ACHN (cell line): ENCODE measurements at regions not wholly inside any gene's neighbourhood (a gene's known extent, or its start where the extent isn't known, plus 50 kb on each side); places are given as distances from the start of the nearest gene placed in this dataset.
"Not testable (repeated sequence)": the region's sequence is repeated elsewhere in the genome, so short reads cannot be mapped to it uniquely, and the experiment has no call there.

Source experiments
- DNase-seq: peaks from one replicate; pipeline ENCODE4 v3.0.0-alpha.2; 2015
- in situ Hi-C: cut with HindIII; loops from 2 replicates; pipeline ENCODE4 v1.10.0; 2017; ENCODE audit warnings: low sequenced_read_pairs, low pct_ligation_motif_present, low pct_unique_long_range_greater_than_20kb

DNA sequence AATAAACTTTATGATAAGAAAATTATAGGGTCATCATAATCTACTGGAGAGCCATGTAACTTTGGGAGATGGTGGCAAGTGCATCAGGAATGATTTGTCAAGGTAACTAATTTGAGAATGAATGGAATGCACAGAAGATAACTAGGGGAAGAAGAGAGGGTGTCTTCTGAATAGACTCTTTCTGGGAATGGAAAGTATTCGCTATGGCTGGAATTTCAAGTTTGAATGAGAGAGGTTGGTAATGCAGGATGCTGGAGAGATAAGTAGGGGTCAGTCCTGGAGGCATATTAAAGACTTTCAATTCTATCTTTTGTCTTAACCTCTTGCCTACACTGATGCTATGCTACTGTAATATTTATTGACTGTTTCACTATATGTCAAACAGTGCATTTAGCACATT lies 714.2 kb downstream of the CETN3 start:
- in situ Hi-C loops: no loop called here
- no peak for DNase-seq

DNA sequence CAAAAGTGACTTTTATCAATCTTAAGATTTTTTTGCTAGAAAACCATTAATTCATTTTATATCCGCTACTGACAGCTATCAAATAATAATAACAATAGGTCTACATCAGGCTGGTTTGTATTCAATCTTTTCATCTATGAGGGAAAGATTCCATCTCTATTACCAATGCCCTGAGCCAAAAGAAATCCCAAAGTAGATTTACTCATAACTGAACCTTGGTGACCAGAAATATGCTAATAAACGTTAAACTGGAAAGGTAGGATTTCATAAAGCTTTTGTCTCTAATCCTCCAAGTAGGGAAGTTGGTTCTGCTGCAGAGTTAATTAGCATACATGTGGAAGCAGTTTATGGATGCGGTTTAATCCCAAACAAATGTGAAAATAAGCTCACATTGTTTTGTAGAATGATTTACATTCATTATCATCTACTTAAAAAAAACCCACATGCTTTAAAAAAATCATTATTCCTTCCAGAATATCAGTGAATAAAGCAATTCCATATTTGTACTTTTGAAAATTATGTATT lies 715.5 kb downstream of the CETN3 start:
- no peak for DNase-seq
- in situ Hi-C loops: no loop called here

DNA sequence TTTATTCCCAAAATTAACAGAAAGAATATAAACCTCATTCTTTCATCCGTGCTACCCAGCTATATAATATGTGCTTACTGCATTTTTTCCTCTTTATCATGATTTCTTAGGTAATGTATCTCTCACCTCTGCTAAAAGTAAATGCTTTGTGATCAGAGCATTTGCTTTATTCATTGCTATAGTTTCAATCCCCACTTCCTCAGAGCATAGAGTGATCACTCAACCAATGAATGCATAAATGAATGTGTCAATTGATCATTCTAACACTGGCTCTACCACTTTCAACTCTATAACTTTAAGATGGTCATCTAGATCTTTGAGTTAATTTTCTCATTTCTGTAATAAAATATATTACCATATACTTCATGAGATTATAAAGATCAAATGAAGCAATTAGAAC lies 719.2 kb downstream of the CETN3 start:
- DNase-seq: no peak
- in situ Hi-C loops: no loop called here

DNA sequence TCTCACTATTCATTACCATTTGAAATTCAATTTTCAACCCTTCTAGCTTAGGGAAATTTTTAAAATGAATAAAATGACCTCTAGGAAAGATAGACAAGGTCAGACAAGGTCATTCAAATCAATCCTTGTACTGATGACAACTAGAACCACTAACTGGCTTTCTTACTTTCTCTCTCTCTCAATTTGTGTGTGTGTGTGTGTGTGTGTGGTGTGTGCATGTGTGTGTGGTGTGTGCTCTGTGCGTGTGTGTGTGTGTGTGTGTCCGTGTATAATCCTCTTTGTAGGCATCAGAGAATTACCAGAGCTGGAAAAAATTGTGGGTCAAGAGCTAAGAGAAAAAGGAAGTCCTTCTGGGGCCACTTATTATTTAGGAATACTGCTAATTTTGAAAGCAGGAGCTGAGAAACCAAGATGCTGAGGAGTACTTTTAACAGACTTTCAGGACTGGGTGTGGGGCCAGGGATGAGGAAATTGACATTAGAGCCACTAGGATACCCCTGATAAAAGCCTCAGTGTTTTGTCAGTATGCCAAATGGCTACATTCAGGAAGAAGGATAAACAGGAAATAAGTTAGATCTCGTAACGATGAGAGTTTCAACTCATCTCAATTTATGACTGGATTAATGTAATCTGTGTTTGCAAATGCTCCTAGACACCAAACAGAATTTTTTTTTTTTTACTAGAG lies 723.3 kb downstream of the CETN3 start:
- in situ Hi-C loops: no loop called here
- DNase-seq: no peak

DNA sequence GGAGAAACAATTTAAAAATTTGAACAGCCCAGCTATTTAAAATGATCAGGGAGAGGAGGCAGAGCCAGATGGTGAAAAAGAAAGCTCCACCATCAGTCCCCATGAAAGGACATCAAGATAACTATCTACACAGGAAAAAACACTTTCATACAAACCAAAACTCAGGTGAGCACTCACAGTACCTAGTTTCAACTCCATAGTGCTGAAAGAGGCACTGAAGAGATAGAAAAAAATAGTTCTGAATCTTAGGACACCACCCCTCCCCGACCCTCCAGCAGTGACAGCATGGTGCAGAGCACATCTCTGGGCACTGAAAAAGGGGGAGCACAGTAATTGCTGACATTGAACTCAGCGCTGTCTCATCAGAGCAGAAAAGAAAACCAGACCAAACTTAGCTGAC lies 732.9 kb downstream of the CETN3 start:
- DNase-seq: no peak
- in situ Hi-C loops: no loop called here

DNA sequence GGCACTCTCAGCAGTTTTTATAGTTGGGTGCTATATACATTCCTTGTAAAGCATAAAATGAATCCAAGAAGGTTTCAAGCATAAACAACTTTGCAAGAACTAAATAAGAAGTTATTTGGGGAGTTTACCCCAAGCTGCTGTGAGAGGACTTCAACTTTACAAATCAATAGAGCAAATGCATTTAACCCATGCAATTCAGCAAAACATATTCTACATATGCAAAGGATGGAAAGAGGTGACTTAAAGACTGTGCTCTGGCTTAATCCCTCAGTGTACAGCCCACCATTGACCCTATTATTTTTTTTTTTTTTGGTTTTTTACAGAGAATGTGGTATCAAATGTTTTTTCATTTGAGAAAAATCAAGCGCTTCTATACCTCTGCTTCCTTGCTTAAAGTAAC lies 736.5 kb downstream of the CETN3 start:
- in situ Hi-C loops: no loop called here
- DNase-seq: no peak

DNA sequence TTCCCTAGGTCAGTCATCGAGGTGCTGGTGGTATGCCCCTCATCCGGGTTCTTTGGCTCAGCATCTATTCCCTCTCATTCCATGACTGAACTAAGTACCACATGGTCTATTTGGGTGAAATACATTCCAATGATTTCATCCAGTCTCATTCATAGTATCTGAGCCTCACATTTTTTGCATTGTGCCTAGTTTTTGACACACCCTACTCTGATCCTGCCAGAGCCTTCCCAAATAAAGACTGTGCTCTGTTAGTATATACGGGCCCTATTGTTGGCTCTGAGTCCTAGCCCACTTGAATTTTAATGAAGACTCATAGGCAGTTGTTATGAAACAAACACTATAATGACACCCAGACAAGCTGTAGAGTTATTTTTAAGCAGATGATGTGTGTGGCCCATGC lies 740.7 kb downstream of the CETN3 start:
- in situ Hi-C loops: no loop called here

DNA sequence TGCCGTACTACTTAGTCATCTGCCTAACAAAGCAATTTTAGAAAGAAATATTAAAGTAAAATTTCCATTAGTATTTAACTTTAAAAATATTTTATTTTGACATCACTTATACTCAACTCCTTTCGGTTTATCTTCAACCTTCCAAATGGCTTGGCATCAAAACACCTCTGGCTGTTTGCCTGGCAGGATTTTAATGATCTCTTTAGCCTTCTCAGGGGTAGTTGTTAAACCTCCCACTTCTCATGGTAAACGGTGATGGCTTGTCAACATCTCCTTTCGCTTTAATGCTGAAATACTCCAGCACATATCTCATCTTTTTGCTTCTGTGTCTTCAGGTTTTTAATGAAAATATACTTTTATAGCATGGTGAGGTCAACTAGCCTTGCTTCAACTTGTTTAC lies 747.1 kb downstream of the CETN3 start:
- DNase-seq: no peak
- in situ Hi-C loops: no loop called here

More for the DNA sequence above, 740.7 kb downstream of the CETN3 start:
- DNase-seq: no peak

DNA sequence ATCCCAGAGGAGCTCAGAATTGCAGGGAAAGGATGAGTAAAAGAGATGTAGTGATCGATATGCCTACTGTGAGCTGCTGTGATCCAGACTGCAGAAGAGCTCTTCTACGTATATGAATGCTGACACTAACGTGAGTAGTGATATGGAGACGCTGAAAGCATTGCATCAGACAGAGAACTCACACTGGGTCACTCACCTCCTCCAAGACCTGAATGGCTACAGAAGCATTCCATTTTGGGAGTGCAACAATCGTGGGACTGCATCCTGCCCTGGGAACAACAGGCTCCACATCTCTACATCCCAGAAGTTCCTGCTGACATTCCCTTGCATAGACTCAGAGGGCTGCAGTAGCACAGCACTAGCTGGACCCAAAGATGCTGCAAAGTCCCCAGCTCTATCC lies 755.9 kb upstream of the MEF2C start:
- DNase-seq: no peak
- in situ Hi-C loops: no loop called here

DNA sequence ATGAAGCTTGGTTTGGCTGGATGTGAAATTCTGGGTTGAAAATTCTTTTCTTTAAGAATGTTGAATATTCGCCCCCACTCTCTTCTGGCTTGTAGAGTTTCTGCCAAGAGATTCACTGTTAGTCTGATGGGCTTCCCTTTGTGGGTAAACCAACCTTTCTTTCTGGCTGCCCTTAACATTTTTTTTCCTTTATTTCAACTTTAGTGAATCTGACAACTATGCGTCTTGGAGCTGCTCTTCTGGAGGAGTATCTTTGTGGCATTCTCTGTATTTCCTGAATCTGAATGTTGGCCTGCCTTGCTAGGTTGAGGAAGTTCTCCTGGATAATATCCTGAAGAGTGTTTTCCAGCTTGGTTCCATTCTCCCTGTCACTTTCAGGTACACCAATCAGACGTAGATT lies 751.2 kb upstream of the MEF2C start:
- in situ Hi-C loops, DNase-seq: not testable (repeated sequence)

DNA sequence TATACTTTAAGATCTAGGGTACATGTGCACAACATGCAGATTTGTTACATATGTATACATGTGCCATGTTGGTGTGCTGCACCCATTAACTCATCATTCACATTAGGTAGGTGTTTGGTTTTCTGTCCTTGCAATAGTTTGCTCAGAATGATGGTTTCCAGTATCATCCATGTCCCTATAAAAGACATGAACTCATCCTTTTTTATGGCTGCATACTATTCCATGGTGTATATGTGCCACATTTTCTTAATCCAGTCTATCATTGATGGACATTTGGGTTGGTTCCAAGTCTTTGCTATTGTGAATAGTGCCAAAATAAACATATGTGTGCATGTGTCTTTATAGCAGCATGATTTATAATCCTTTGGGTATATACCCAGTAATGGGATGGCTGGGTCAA lies 747.1 kb upstream of the MEF2C start:
- DNase-seq, in situ Hi-C loops: not testable (repeated sequence)

DNA sequence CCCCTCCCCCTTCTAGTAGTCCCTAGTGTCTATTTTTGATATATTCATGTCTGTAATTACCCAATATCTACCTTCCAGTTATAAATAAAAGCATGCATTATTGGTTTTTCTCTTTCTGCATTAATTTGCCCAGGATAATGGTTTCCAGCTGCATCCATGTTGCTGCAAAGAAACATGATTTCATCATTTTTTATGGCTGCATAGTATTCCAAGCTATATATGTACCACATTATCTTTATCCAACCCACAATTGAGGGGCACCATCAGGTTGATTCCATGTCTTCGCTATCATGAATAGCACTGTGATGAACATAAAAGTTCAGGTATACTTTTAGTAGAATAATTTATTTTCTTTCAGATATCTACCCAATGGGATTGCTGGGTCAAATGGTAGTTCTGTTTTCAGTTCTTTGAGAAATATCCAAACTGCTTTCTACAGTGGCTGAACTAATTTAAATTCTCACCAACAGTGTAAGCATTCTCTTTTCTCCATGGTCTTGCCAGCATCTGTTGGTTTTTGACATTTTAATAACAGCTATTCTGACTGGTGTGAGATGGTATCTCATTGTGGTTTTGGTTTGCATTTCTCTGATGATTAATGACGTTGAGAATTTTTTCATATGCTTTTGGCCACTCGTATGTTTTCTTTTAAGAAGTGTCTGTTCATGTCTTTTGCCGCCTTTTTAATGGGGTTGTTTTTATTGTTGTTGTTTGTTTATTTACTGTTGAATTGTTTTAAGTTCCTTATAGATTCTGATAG lies 746.1 kb upstream of the MEF2C start:
- DNase-seq: no peak
- in situ Hi-C loops: no loop called here

DNA sequence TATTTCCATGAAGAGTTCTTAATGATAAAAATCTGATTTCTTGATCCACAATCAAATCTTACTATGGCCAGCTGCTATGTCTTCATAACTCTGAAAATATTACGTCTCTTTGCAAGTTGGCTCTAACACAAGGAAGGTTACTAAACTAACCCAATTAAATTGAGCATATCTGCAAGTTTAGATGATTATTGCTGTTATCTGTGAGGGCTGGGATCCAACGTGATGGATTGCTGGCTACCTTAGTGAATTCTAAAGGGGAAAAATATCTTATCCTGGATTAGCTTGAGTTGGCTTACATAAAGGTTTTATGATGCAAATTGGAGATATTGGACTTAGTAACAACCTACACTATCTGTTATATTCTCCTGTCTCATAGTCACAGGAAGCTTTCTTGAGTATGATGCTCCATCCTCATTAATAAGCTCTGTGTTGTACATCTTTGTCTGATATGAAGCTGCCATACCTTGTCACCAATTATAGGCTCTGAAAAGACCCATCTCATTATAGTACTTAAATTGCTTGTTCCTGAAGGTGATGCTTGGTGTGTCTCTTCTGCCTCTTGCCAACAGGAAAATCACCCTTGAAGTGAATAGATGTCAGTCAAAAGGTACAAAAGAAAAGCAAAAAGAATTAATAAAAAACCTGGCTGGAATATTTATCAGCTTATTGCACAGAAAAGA lies 733.0 kb upstream of the MEF2C start:
- DNase-seq: no peak
- in situ Hi-C loops: no loop called here

DNA sequence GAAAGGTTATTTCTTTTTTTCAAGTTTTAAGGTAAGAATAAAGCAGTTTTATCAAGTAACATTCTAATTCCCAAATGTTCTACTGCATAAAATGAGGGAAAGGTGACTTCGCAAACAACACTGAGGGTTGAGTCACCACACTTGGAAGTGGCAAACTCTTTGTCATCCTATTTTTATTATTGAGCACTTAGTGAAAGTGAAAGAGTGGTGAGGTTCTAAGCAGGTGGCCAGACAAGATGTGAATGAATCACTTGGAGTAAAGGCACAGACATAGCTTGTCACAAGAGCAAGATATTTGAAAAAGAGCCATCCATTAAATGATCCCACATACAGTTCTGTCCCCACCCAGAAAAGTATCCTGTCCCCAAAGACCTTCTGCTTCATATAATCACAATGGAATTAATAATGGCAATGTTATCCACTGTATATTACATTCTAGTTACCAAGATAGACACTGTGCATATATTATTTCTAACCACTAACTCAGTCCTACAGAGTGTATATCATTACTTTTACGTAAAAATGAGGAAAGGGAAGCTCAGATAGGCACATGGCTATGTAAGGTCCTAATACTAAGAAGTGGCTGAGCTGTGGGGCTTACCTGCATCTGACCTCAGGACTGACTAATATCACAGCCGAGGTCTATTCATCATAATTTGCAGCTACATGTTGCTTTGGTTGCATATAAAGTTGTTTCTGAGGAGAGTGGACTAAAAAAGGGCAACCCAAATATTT lies 730.4 kb upstream of the MEF2C start:
- no peak for DNase-seq
- in situ Hi-C loops: no loop called here

DNA sequence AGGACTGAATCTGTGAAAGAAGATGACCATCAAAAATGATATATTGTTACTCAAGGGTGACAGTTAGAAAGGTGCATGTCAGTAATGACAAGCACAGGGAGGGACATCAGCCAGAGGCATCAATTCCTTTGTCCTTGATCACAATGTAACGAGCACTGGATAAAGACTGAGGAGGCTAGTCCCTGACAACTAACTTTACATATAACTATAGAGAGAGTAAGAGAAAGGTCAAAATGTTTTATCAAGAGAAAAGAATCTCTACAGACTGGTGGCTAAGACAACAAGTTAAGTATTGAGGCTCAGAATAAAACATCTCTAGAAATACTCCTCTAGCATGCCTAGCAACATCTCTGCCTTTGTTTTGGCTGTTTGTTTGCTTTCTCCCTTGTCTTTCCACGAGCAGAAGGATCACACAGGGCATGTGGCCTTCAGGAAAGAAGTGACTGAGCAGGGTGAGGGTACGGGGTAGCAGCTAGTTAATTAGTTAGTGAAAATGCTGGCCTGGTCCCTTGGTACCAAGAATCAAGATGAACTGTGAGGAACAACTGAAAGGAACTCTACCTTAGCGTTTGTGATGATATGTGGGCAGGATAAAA lies 724.1 kb upstream of the MEF2C start:
- DNase-seq: no peak
- in situ Hi-C loops: no loop called here

DNA sequence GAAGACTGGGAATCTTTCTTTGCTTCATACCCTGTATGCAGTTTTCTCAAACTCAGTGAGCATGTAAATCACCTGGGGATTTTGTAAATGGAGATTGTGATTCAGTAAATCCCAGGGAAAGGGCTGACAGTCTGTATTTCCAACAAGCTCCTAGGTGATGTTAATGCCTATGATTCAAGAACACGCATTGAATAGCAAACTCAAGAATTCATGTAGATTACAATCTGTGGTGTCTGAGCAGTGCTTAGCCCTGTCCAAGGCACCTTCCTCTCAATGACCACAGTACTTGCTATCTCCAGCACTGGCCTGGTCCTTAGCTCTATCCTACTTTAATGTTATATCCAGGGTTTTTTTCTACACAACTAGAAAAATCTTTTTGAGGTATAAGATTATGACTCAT lies 721.4 kb upstream of the MEF2C start:
- in situ Hi-C loops: no loop called here
- DNase-seq: no peak

DNA sequence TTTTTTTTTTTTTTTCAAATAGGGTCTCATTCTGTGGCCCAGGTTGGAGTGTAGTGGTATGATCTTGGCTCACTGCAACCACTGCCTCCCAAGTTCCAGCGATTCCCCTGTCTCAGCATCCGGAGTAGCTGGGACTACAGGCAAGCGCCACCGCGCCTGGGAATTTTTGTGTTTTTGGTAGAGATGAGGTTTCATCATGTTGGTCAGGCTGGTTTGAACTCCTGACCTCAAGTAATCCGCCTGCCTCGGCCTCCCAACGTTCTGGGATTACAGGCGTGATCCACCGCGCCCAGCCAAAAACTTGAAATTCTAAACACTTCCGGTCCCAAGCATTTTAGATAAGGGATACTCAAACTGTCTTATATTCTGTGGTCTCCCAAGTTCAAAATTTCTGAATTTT lies 718.9 kb upstream of the MEF2C start:
- in situ Hi-C loops: no loop called here
- no peak for DNase-seq

DNA sequence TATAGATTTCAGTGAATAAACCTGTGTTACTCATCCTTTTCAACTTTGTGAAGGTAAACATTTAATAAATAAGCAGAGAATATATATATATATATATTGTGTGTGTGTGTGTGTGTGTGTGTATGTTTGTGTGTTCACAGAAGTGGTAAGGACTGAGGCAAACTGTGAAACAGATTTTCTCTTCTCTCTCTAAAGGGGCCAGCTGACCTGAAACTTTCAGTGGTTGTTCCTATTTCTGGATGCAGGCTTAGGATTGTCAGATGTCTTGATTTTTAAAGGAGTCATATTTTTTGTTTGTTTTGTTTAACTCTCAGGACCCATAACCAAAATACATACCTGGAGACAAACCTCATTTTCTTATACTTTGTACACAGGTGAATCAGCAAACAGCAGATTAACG lies 714.9 kb upstream of the MEF2C start:
- in situ Hi-C loops: no loop called here
- DNase-seq: no peak

DNA sequence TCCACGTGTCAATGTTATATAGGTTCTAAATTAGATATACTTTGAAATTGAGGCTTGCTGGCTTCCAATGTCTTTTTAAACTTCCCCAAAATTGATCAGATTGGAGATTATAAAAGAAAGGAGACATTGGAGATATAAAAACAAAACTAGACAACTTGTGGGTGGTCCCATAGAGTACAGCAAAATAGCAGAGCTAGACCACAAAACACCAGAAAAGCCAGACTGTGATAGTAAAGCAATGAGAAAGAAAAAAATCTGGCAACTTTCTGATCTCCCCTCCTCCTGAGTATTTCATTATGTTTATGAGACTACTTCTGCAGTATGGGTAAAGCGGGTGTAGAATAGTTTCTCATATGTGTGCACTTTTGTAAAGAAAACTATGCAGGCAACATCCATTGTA lies 713.8 kb upstream of the MEF2C start:
- in situ Hi-C loops: no loop called here
- DNase-seq: no peak
